ENCODE measurements at regions not wholly inside any gene's neighbourhood (a gene's known extent, or its start where the extent isn't known, plus 50 kb on each side); places are given as distances from the start of the nearest gene placed in this dataset.

DNA sequence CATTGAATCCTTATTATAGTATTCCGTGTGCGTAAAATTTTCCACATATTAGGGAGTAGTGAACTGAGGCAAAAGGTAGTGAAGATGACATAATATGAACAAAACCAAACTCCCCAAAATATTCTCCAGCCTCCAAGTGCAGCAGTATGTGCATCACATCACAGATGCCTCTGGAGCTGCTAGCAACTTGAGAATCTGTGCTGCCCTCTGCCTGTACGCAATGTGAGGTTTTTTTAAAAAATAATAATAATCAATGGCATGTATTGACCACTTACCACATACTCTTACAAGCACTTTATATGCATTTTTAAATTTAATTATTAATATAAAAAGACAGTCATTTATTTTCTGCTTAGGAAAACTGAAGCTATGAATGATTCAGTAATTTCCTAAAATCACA is 583.0 kb upstream of the SPRY2 start:
- TF ChIP-seq, protein P1, sequence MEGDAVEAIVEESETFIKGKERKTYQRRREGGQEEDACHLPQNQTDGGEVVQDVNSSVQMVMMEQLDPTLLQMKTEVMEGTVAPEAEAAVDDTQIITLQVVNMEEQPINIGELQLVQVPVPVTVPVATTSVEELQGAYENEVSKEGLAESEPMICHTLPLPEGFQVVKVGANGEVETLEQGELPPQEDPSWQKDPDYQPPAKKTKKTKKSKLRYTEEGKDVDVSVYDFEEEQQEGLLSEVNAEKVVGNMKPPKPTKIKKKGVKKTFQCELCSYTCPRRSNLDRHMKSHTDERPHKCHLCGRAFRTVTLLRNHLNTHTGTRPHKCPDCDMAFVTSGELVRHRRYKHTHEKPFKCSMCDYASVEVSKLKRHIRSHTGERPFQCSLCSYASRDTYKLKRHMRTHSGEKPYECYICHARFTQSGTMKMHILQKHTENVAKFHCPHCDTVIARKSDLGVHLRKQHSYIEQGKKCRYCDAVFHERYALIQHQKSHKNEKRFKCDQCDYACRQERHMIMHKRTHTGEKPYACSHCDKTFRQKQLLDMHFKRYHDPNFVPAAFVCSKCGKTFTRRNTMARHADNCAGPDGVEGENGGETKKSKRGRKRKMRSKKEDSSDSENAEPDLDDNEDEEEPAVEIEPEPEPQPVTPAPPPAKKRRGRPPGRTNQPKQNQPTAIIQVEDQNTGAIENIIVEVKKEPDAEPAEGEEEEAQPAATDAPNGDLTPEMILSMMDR (conservative IDR thresholded peaks at IDR 0.05; ENCODE audit: control insufficient read depth, insufficient read depth, low read depth, low read length), result peak; percentile 30
- H3K4me3 ChIP-seq (ENCODE audit: control insufficient read depth, low read depth, low read length), result no peak overlapping the region
- DNase-seq (ENCODE audit: low read depth), result peak; percentile 27

DNA sequence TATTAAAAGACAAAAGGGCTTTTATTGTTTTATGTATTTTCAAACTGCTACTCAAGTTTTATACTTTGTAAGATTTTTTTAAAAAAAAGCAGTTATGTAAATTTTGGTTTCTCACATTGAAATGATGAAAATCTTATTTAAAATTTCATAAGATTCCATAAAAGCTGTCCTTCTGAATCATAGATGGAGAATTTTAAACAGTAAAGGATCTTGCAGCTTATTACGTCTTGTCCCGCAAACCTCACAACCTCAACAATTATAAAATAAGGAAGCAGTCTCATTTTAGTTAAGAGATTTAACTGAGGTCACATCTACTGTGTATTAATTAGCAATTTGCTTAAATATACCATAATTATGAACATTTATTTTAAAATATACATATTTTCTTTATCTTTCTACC is 581.0 kb upstream of the SPRY2 start:
- TF ChIP-seq, protein P1 (conservative IDR thresholded peaks at IDR 0.05; ENCODE audit: control insufficient read depth, insufficient read depth, low read depth, low read length), result no peak
- DNase-seq (ENCODE audit: low read depth), result no peak
- no peak overlapping the region for H3K4me3 ChIP-seq (ENCODE audit: control insufficient read depth, low read depth, low read length)

DNA sequence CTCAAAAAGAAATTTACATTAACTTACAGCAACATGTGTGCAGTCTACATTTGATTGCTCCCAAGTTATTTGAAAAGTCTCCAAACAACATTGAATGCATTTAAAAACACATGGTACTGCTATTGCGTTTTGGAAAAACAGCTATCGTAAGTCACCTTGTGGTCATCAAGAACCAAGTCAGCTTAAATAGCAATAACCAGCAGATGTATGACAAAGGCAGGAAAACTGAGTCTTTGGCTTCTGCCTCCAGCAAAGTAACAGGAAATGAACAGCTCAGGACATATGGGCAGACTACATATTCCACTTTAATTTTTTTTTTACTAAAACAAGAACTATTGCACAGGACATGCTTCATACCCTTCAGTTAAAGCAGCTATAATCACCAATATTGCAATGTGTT is 580.6 kb upstream of the SPRY2 start:
- TF ChIP-seq, protein P1 (conservative IDR thresholded peaks at IDR 0.05; ENCODE audit: control insufficient read depth, insufficient read depth, low read depth, low read length), result no peak
- peak; percentile 62 for DNase-seq (ENCODE audit: low read depth)

DNA sequence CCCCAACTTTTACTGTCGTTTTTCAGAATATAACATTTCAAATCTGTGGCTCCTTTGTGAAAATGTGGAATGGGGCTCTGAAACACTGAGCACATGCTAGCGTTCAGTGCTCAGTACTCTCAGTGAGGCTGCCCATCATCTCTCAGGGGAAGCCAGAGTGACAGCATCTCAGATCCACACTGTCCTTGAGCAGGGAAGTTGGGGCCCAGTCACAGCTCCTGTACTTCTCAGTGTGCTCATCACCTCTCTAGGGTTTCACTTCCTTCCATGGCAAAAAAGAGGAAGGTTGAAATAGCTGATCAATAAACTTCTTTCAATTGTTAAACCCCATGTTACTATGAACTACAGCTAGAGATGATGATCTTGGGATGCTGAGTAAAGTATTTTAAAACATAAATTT is 565.9 kb upstream of the SPRY2 start:
- H3K4me3 ChIP-seq (ENCODE audit: control insufficient read depth, low read depth, low read length), result no peak overlapping the region
- no peak for DNase-seq (ENCODE audit: low read depth)
- TF ChIP-seq, protein P1 (conservative IDR thresholded peaks at IDR 0.05; ENCODE audit: control insufficient read depth, insufficient read depth, low read depth, low read length), result no peak

More for the DNA sequence above, 580.6 kb upstream of the SPRY2 start:
- H3K4me3 ChIP-seq (ENCODE audit: control insufficient read depth, low read depth, low read length), result no peak overlapping the region

DNA sequence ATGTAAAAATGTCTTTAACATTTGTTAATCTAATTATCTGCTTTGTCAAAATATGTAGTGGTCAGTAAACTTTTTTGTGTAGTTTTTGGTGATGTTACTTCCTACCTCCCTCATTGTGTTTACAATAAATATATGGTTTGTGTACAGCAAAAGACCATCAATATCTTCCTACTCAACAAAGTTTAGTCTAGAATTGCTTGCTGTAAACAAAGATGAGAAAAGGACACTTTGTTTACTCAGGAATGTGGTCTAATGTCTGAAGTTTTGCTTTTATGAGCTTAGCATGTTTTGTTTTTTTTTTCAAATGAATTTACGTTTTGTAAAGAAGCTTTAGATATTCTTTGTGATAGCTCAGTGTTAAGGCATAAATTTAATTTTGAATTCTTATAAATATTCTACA is 563.5 kb upstream of the SPRY2 start:
- no peak overlapping the region for H3K4me3 ChIP-seq (ENCODE audit: control insufficient read depth, low read depth, low read length)
- DNase-seq (ENCODE audit: low read depth), result no peak
- TF ChIP-seq, protein P1 (conservative IDR thresholded peaks at IDR 0.05; ENCODE audit: control insufficient read depth, insufficient read depth, low read depth, low read length), result no peak

DNA sequence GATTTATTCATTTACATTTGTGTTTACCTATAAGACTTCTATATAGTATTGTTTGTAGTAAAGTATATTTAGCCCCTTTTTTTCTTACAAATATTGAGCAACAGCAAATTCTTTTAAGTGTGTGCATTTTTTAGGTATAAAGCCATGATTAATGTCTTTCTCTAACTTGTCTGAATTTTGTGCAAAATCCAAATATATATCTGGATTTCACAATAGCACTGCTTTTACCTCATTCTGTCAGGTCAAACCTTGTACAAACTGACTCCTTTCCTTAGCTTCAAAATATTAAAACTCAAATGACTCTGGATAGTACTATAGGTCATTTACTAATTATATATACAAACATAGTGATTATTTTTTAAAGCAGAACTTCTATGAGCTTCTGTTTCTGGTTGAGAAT is 563.0 kb upstream of the SPRY2 start:
- TF ChIP-seq, protein P1 (conservative IDR thresholded peaks at IDR 0.05; ENCODE audit: control insufficient read depth, insufficient read depth, low read depth, low read length), result no peak
- no peak overlapping the region for H3K4me3 ChIP-seq (ENCODE audit: control insufficient read depth, low read depth, low read length)
- DNase-seq (ENCODE audit: low read depth), result peak; percentile 12

DNA sequence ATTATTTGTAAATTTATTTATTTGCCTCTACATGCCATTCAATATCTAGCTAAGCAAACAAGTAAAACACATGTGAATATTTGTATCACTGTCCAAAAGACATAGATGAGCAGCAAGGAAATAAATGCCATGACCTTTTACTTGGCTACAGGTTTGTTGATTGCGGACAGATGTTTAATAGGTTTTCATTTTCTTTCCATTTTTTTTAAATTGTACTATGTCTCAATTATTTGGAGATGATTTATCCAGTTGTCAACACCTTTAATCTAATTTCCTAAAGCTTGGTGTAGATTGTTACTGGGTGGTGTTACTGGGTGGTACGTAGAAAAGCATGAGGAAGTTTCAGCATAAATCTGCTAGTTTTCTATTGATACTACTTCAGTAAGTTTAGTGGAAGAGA is 560.6 kb upstream of the SPRY2 start:
- DNase-seq (ENCODE audit: low read depth), result no peak
- TF ChIP-seq, protein P1 (conservative IDR thresholded peaks at IDR 0.05; ENCODE audit: control insufficient read depth, insufficient read depth, low read depth, low read length), result no peak
- no peak overlapping the region for H3K4me3 ChIP-seq (ENCODE audit: control insufficient read depth, low read depth, low read length)

All from fibroblast of mammary gland (primary cell).